Activated CD8-positive, alpha-beta T cell treated with anti-CD3 and anti-CD28 coated beads for 36 hours (primary cell): ENCODE measurements at regions not wholly inside any gene's neighbourhood (a gene's known extent, or its start where the extent isn't known, plus 50 kb on each side); places are given as distances from the start of the nearest gene placed in this dataset.

ENCODE experiments used
- ATAC-seq: fragments of 200-7000 bp; cut with Tn5 transposase; one replicate; pipeline ENCODE4 v1.10.0; 2021; ENCODE audit warnings: mild to moderate bottlenecking, moderate library complexity
- CTCF ChIA-PET: fragments of 350-600 bp; sonication (Branson Sonifier 250); formaldehyde crosslinking; loops from one replicate; lab custom pipeline; 2021; ENCODE audit warnings: antibody characterized with exemption; lab: Charles Lee
- POLR2A ChIA-PET: fragments of 350-600 bp; sonication (Branson Sonifier 250); formaldehyde crosslinking; loops from one replicate; lab custom pipeline; 2021; ENCODE audit warnings: antibody characterized with exemption; lab: Charles Lee
- DNase-seq: peaks from one replicate; pipeline ENCODE4 v3.0.0-alpha.2; 2020
- H3K27ac Mint-ChIP-seq: one replicate; pipeline ENCODE4 v1.8.0; 2021; ENCODE audit warnings: mild to moderate bottlenecking, mixed read lengths
- H3K27me3 Mint-ChIP-seq: one replicate; pipeline ENCODE4 v1.8.0; 2021; ENCODE audit warnings: mixed read lengths
- H3K36me3 Mint-ChIP-seq: one replicate; pipeline ENCODE4 v1.8.0; 2021; ENCODE audit warnings: low read depth, mixed read lengths
- H3K4me1 Mint-ChIP-seq: one replicate; pipeline ENCODE4 v1.8.0; 2021; ENCODE audit warnings: low read depth, mixed read lengths
- H3K4me3 Mint-ChIP-seq: one replicate; pipeline ENCODE4 v1.8.0; 2021; ENCODE audit warnings: mild to moderate bottlenecking, moderate library complexity, mixed read lengths
- H3K9me3 Mint-ChIP-seq: one replicate; pipeline ENCODE4 v1.8.0; 2021; ENCODE audit warnings: mixed read lengths
- intact Hi-C: fragments of 100-400 bp; cut with micrococcal nuclease; formaldehyde crosslinking; loops from one replicate; pipeline ENCODE4 v1.10.0; 2022
- TF ChIP-seq, protein P1 (sequence below): fragments of 200-600 bp; IDR thresholded peaks from one replicate; pipeline ENCODE4 v1.8.0; 2022; ENCODE audit warnings: antibody characterized with exemption, mild to moderate bottlenecking

DNA sequence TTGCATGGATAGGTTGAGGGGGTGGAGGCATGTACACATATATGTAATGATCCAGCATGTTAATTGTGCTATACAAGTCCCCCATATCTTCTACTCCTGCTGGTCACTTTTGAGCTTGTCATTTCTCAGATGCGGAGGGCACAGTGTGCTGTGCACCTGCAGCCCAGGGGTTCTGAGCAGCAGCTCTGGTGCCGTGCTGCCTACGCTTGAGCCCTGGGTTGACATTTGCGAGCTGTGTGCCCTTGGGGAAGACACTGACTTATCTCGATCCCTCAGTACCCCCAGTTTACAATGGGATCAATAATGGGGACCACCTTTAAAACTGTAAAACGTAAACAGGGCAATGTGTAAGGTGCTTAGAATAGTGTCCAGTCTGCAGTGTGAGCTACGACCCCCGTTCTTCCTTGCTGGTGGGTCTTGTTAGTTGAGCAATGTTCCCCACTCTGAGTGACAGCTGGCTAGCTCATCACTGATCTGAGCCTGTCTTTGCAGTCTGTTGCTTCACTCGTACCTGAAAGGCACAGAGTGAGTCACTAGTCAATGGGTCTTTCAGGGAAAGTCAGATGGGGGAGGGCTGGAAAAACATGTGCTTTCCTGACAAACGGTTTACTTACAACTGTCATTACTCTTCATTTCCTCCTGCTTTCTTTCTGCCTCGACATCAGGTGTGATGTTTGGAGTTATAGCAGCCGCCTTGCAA, 91.7 kb downstream of the SLC2A10 start:
- POLR2A ChIA-PET, result interaction anchor here (0.7 kb wide), 1 partner anchor 31 kb away, joined by 3 read pairs; no protein-coding TSS in a partner anchor
- CTCF ChIA-PET, result no interaction called here
- Mint-ChIP-seq H3K27ac (no peak overlapping the region), H3K36me3 (no peaks in the 10 kb centered on the region), H3K27me3 (peaks cover 18% of the 10 kb centered on the region), H3K4me1 (no peaks in the 10 kb centered on the region), H3K9me3 (no peaks in the 10 kb centered on the region), H3K4me3 (no peak overlapping the region)
- TF ChIP-seq, protein P1, sequence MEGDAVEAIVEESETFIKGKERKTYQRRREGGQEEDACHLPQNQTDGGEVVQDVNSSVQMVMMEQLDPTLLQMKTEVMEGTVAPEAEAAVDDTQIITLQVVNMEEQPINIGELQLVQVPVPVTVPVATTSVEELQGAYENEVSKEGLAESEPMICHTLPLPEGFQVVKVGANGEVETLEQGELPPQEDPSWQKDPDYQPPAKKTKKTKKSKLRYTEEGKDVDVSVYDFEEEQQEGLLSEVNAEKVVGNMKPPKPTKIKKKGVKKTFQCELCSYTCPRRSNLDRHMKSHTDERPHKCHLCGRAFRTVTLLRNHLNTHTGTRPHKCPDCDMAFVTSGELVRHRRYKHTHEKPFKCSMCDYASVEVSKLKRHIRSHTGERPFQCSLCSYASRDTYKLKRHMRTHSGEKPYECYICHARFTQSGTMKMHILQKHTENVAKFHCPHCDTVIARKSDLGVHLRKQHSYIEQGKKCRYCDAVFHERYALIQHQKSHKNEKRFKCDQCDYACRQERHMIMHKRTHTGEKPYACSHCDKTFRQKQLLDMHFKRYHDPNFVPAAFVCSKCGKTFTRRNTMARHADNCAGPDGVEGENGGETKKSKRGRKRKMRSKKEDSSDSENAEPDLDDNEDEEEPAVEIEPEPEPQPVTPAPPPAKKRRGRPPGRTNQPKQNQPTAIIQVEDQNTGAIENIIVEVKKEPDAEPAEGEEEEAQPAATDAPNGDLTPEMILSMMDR, result no peak
- intact Hi-C loops, result no loop called here
- ATAC-seq, result no peak
- DNase-seq, result no peak

DNA sequence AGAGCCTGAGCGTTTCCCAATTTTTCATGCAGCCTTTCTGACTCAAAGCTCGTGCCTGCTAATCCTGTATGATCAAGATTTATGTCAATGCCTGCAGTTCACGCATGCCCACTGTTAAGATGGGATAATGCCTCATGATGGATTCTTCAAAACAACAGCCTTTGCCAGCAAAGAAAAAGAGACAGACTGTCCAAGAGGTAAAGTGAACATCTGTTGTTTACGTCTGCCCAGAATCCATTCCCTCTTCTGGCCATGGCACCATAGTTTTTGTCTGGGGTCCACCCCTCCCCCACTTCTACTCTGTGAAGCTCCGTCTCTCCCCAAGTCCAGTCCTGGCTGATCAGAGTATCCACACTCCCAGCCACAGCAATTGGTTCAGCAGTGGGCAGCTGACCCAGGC, 91.9 kb upstream of the EYA2 start:
- no peak overlapping the region for H3K4me3 Mint-ChIP-seq
- intact Hi-C loops, result no loop called here
- TF ChIP-seq, protein P1, result no peak
- no peaks in the 10 kb centered on the region for H3K36me3 Mint-ChIP-seq
- no peaks in the 10 kb centered on the region for H3K4me1 Mint-ChIP-seq
- H3K27ac Mint-ChIP-seq, result no peak overlapping the region
- DNase-seq (no peak), ATAC-seq (no peak)
- H3K9me3 Mint-ChIP-seq, result no peaks in the 10 kb centered on the region
- H3K27me3 Mint-ChIP-seq, result peaks cover 18% of the 10 kb centered on the region
- POLR2A ChIA-PET, result no interaction called here
- CTCF ChIA-PET, result interaction anchor here (0.7 kb wide), 1 partner anchor 64 kb away, joined by 3 read pairs; no protein-coding TSS in a partner anchor

DNA sequence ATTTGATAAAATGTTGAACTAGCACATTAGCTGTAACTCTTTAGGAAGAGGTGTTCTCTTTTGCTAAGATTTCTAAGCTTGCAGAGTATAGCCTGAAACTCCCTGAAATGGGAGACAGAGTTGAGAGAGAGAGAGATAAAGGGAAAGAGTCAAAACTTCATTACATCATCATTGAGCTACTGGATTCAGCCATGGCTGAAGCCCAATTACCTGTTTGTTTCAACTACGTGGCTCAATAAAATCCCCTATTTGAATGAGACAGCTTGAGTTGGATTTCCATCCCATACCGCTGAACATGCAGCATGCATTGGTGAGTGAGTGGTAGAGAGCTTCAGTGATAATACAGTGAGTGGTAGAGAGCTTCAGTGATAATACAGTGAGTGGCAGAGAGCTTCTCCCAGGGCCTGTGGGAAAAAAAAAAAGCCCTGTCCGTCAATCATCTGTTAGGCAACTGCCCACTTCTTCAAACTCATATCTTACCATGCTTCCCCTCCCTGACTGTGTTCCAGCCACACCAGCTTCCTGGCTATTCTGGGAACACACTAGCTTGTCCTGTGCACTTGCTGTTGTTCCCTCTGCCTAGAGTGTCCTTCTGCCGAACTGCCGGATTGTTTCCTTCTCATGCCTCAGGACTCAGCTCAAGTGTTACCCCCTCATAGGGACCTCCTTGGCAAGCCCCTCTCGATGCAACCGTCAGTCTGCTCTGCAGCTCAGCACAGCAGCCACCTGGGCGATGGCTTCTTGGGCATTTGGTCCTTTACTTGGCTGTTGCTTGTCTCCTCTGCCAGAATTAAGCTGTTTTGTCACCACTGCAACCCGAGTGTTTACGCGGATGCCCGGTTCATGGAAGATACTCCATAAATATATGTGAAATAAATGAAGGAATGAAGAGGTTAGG, 91.3 kb upstream of the EYA2 start:
- TF ChIP-seq, protein P1, result no peak
- POLR2A ChIA-PET, result no interaction called here
- Mint-ChIP-seq H3K4me1 (no peaks in the 10 kb centered on the region), H3K27me3 (peaks cover 18% of the 10 kb centered on the region), H3K4me3 (no peak overlapping the region), H3K36me3 (no peaks in the 10 kb centered on the region), H3K27ac (no peak overlapping the region), H3K9me3 (no peaks in the 10 kb centered on the region)
- ATAC-seq (no peak), DNase-seq (no peak)
- CTCF ChIA-PET, result no interaction called here
- intact Hi-C loops, result no loop called here

DNA sequence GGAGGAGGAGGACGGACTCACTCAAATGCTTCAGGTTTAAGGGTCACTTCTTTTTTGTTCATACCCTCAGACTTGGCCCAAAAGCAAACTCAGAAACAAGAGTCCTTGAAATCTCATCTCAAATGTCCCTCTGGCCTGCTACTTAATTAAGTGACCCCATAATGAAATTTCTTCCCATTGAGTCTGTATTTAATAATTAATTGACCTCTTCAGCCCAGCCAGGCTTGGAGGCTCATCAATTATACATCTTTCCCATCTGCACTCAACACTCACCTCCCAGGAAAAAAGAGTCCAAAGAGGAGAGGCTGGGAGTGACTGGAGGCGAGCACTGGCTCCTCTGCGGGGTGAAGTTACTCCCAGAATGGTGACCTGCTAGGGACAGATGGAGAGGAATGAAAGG, 90.5 kb upstream of the EYA2 start:
- Mint-ChIP-seq H3K4me1 (no peaks in the 10 kb centered on the region), H3K36me3 (no peaks in the 10 kb centered on the region), H3K27ac (no peak overlapping the region), H3K4me3 (no peak overlapping the region), H3K9me3 (no peaks in the 10 kb centered on the region), H3K27me3 (peaks cover 17% of the 10 kb centered on the region)
- intact Hi-C loops, result no loop called here
- TF ChIP-seq, protein P1, result no peak
- DNase-seq, result no peak
- ChIA-PET POLR2A (no interaction called here), CTCF (interaction anchor here (0.6 kb wide), 1 partner anchor 415 kb away, joined by 3 read pairs; no protein-coding TSS in a partner anchor)
- no peak for ATAC-seq

DNA sequence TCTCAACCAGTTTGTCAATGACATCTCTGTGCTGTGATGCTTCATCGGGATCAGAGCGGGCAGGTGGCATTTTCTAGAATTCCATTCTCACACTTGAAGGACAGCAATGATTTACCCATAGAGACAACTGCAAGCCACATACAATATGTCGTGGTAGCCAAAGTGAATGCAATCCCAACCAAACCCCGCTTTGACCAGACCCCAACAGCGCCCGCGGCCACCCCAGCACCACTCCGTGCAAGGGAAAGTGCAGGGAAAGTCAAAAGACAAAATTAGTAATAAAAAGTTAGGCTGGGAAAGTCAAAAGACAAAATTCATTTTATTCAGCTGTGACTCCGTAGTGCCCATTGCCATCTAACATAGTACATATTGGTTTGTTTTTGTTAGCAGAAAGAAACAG, 88.8 kb upstream of the EYA2 start:
- CTCF ChIA-PET, result no interaction called here
- no peak overlapping the region for H3K4me3 Mint-ChIP-seq
- no peaks in the 10 kb centered on the region for H3K4me1 Mint-ChIP-seq
- H3K9me3 Mint-ChIP-seq, result no peaks in the 10 kb centered on the region
- H3K36me3 Mint-ChIP-seq, result no peaks in the 10 kb centered on the region
- TF ChIP-seq, protein P1, result no peak
- ATAC-seq, result no peak
- peaks cover 25% of the 10 kb centered on the region for H3K27me3 Mint-ChIP-seq
- H3K27ac Mint-ChIP-seq, result no peak overlapping the region
- POLR2A ChIA-PET, result no interaction called here
- intact Hi-C loops, result no loop called here
- DNase-seq, result no peak
